Adipocyte (in vitro differentiated cells): ENCODE measurements at regions not wholly inside any gene's neighbourhood (a gene's known extent, or its start where the extent isn't known, plus 50 kb on each side); places are given as distances from the start of the nearest gene placed in this dataset.

Source experiments
- DNase-seq: peaks from one replicate; pipeline ENCODE4 v3.0.0-alpha.2; 2015; ENCODE audit warnings: low read depth
- H3K27me3 ChIP-seq: replicated peaks from 2 replicates; pipeline ENCODE4 v1.7.0; 2013; ENCODE audit warnings: mild to moderate bottlenecking, low read length, moderate library complexity; ENCODE audit not compliant: control insufficient read depth, insufficient read depth
- H3K36me3 ChIP-seq: 2 replicates; pipeline ENCODE4 v1.7.0; 2013; ENCODE audit warnings: low read length, mild to moderate bottlenecking, moderate library complexity; ENCODE audit not compliant: control insufficient read depth, insufficient read depth, severe bottlenecking
- H3K4me1 ChIP-seq: 2 replicates; pipeline ENCODE4 v1.7.0; 2013; ENCODE audit warnings: mild to moderate bottlenecking, low read length, moderate library complexity; ENCODE audit not compliant: control insufficient read depth, insufficient read depth
- H3K4me3 ChIP-seq: 2 replicates; pipeline ENCODE4 v1.7.0; 2013; ENCODE audit warnings: mild to moderate bottlenecking, low read length, moderate library complexity
- H3K9ac ChIP-seq: 2 replicates; pipeline ENCODE4 v1.7.0; 2013; ENCODE audit warnings: mild to moderate bottlenecking, low read length, moderate library complexity
- H3K9me3 ChIP-seq: 2 replicates; pipeline ENCODE4 v1.7.0; 2013; ENCODE audit warnings: mild to moderate bottlenecking, low read length, moderate library complexity; ENCODE audit not compliant: control insufficient read depth

DNA sequence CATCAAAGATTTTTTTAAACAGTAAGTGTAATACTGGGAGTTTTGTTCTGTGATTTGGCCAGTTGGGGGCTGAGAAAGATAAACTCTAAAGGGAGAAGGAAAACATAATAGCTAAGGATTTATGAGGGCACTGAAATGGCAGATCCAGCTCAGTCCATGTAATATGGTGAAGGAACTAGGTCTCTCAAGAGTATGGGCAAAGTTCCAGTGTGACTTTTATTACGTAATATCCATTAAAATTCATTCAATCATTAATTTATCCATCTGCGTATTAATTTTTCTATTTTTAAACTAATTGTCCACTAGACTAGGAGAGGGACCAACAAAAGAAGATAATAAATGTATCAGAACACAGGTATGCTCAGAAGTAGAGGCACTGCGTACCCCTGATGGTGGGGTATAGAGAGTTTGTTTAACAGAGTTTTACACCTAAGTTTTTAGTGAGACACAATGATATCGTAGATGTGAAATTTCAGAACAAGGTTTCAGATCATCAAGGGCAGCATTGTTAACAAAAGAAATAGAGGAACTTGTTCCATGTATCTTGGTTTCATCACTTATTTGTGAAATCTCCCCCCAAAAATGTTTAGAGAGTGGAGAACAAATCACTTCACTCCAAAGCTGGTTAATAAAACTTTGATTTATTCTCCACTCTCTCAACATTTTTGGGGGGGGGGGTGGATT is 351.1 kb downstream of the GRXCR1 start:
- H3K4me3 ChIP-seq = no peak overlapping the region
- no peak for DNase-seq
- no peaks in the 10 kb centered on the region for H3K27me3 ChIP-seq
- H3K4me1 ChIP-seq = peaks cover 10% of the 10 kb centered on the region
- no peak overlapping the region for H3K9ac ChIP-seq
- H3K36me3 ChIP-seq = no peaks in the 10 kb centered on the region
- no peaks in the 10 kb centered on the region for H3K9me3 ChIP-seq

DNA sequence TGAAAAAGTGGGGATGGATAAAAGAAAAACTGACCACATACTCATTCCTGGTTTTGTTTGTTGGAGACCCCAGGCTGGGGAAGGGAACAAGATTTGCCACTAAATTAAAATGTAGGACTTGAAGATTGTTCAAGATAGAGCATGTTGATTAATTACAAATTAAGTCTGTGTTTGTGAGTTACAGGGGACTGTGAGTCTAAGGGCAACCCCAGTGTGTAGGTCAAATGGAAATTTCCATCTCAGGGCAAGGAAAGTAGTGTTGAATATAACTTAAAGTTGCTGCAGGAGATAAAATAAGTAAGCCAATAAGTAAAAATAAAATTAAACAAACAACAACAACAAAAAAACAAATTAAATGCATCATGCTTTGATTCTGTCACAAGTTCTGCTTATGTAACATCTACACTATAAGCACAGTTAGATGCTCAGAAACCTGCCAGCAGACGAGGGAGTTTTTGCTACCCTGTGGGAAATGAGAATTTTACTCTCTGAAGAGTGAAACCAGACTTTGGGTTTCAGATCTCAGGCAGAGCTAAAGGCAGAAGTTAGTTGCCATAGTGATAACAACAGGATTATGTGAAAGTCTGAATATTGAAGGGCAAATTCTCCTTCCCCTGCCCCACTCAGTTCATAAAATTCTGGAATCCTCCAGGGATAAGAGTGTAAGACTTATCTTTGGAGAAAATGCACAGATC is 352.3 kb downstream of the GRXCR1 start:
- H3K27me3 ChIP-seq = no peaks in the 10 kb centered on the region
- no peak for DNase-seq
- H3K4me3 ChIP-seq = no peak overlapping the region
- no peaks in the 10 kb centered on the region for H3K36me3 ChIP-seq
- H3K4me1 ChIP-seq = peaks cover 10% of the 10 kb centered on the region
- H3K9me3 ChIP-seq = no peaks in the 10 kb centered on the region
- H3K9ac ChIP-seq = no peak overlapping the region

DNA sequence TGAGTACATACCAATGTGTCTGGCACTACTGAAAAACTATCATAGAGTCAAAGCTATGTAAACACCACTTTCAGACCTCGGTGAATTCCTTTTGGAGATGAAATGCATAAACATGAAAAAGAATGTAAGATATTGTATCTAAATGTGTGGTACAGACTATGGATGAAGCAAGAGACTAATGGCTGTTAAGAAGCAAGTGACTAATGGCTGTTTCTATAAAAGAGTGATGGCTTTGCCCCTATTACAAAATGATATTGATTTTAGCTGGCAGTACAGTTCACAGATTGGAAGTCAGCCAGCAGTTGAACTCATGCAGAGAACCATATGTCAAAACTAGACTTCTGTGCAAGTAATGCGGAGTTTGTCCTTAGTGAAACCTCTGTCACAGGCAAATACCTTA is 359.3 kb downstream of the GRXCR1 start:
- DNase-seq = no peak
- no peaks in the 10 kb centered on the region for H3K9me3 ChIP-seq
- no peak overlapping the region for H3K4me3 ChIP-seq
- no peaks in the 10 kb centered on the region for H3K36me3 ChIP-seq
- H3K9ac ChIP-seq = no peak overlapping the region
- H3K27me3 ChIP-seq = no peaks in the 10 kb centered on the region
- no peaks in the 10 kb centered on the region for H3K4me1 ChIP-seq

DNA sequence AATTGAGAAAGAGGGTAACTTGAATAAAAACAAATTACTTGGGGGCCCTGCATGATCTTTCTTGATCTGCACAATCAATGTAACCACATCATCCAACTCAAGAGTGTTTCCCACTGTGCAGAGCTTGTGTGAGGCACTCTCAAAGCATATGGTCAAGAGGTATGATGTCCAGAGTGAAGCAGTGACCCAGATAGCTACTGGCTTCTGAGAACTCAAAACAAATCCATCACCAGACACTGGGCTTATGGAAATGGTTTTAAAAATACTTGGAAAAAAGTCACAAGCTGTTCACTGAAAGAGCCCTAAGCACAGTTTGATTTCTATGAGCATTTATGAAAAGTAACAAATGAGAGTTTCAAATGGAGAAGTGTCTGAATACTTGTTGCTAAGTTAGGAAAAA is 361.0 kb downstream of the GRXCR1 start:
- H3K4me1 ChIP-seq = no peaks in the 10 kb centered on the region
- DNase-seq = no peak
- H3K27me3 ChIP-seq = no peaks in the 10 kb centered on the region
- H3K4me3 ChIP-seq = no peak overlapping the region
- H3K9me3 ChIP-seq = no peaks in the 10 kb centered on the region
- no peaks in the 10 kb centered on the region for H3K36me3 ChIP-seq
- no peak overlapping the region for H3K9ac ChIP-seq

DNA sequence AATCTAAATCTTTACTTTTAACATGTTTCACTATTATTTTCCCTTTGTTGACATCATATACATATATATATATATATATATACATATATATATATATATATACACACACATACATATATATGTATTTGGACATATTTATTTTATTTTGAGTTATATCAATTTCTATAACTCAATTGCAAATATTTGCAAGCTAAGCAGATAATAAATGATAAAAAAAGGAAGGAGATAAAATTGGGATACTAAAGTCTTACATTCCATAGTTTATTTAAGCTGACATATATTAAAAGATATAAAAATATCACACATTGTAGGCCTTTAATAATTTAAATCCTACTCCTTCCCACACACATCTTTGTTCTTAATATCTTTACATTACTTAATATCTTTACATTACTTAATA is 372.2 kb downstream of the GRXCR1 start:
- H3K9me3 ChIP-seq = peaks cover 20% of the 10 kb centered on the region
- no peak for DNase-seq

DNA sequence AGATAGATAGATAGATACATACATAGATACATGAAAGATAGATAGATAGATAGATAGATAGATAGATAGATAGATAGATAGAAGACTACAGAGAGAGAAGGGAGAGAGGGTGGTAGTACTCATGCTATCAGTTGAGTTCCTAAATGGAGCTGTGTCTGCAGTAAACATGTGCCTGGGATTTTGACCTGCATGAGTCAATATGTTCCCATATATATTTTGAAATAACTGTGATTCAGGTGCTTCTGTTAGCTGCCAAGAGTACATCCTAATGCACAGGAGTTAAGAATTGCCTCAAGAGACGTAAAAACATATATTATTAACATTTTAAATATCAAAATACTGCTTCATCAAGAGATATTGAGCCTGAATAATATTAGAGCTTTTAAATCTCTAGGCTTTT is 379.4 kb downstream of the GRXCR1 start:
- no peak overlapping the region for H3K4me3 ChIP-seq
- no peaks in the 10 kb centered on the region for H3K36me3 ChIP-seq
- no peaks in the 10 kb centered on the region for H3K9me3 ChIP-seq
- H3K27me3 ChIP-seq = no peaks in the 10 kb centered on the region
- no peaks in the 10 kb centered on the region for H3K4me1 ChIP-seq
- DNase-seq = no peak
- no peak overlapping the region for H3K9ac ChIP-seq

More for the DNA sequence above, 372.2 kb downstream of the GRXCR1 start:
- Histone ChIP-seq H3K27me3 (no peaks in the 10 kb centered on the region), H3K4me1 (no peaks in the 10 kb centered on the region), H3K9ac (no peak overlapping the region), H3K4me3 (no peak overlapping the region), H3K36me3 (no peaks in the 10 kb centered on the region)

DNA sequence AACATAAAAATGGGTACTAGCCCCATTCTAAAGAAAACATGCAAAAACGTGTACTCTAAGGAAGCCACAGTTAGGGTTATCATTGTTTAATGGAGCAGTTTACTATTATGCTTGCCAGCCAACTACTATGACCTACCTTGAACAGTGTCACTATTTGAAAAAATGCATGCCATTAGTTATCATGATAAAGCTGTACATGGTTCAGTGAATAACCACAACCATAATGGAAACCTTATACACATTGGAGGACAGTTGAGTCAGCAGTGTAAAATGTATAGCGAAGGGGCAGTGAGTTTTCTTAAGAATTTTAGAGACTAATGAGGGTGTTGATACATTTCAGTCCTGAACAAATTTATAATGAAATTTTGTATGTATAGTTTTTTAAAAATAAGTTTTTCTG is 381.9 kb downstream of the GRXCR1 start:
- DNase-seq = no peak
- H3K27me3 ChIP-seq = no peaks in the 10 kb centered on the region

DNA sequence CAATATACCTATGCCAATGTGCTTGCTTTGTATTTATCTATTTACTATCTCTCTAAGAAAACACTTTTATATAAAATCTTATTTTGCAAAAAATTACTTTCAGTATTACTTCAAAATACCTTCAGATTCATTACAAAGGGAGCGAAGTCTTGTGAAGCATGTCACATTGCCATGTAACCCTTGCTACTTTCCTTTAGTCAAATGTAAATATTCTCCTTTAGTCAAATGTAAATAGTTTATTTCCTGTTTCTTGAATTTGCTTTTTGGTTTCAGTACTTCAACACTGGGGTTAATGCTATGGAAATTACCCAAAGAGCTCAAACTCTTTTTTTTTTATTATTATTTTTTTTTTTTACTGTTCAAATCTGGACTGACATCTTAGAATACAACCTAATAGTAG is 383.3 kb downstream of the GRXCR1 start:
- no peak for DNase-seq

More for the DNA sequence above, 381.9 kb downstream of the GRXCR1 start:
- Histone ChIP-seq H3K4me3 (no peak overlapping the region), H3K9ac (no peak overlapping the region), H3K36me3 (no peaks in the 10 kb centered on the region), H3K9me3 (no peaks in the 10 kb centered on the region), H3K4me1 (no peaks in the 10 kb centered on the region)

DNA sequence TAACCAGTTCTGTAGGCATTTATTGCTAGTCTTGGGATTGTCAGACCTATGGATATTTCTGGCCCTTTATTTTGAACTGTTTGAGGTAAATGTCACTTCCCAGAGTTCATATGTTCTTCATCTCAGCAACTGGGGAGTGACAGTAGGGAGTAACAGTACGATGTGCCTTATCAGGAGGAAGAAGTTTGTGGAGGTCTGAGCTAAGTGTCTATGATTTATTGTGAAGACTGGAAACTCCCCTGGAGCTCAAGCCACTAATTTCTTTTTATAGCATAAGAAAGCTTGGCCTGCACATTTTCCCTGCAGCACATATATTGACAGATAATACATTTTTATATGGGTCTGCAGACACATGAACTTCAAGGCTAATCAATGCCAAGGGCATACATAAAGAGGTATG is 383.8 kb downstream of the GRXCR1 start:
- H3K4me1 ChIP-seq = no peaks in the 10 kb centered on the region
- no peak for DNase-seq
- H3K27me3 ChIP-seq = no peaks in the 10 kb centered on the region
- no peak overlapping the region for H3K9ac ChIP-seq
- H3K36me3 ChIP-seq = no peaks in the 10 kb centered on the region
- H3K9me3 ChIP-seq = no peaks in the 10 kb centered on the region
- no peak overlapping the region for H3K4me3 ChIP-seq

More for the DNA sequence above, 383.3 kb downstream of the GRXCR1 start:
- Histone ChIP-seq H3K4me1 (no peaks in the 10 kb centered on the region), H3K9ac (no peak overlapping the region), H3K4me3 (no peak overlapping the region), H3K27me3 (no peaks in the 10 kb centered on the region), H3K9me3 (no peaks in the 10 kb centered on the region), H3K36me3 (no peaks in the 10 kb centered on the region)

DNA sequence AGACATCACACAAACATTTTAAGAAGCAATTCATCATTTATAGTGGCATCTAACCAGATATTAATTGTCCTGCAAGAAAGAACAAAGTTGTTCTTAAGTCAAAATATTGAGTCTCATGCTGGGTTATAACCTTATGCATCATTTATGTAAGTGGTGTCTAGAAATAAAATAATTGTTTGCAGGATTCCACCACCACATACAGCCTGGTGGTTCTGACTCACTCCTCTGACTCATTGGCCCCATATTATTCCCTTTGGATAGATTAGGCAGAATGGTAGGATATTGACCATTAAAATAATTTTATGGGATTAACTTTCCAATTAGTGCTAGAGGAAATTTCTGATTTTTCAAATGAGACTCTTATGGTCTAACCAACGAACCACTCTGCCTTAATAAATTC is 384.5 kb downstream of the GRXCR1 start:
- Histone ChIP-seq H3K4me3 (no peak overlapping the region), H3K9me3 (no peaks in the 10 kb centered on the region), H3K36me3 (no peaks in the 10 kb centered on the region), H3K27me3 (no peaks in the 10 kb centered on the region), H3K9ac (no peak overlapping the region), H3K4me1 (no peaks in the 10 kb centered on the region)
- no peak for DNase-seq

DNA sequence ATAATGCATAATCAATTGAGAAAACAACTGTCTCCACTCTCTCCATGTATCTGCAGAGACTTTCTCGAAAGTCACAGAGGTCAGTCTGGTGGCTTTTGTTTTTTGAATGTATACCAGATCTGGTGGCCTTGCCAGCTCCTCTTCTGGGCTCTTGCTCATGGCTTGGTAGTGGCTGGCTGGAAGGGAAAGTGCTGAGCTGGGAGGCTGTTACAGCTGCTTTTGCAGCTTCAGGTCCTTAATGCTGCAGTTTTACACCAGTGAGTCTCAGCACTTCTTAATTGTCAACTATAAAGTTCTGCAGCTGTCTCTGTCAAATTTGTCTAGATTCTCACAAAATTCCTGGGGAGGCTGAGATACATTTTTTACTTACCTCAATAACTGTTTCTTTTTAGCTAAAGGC is 390.0 kb downstream of the GRXCR1 start:
- no peak for DNase-seq
- H3K4me1 ChIP-seq = no peaks in the 10 kb centered on the region

More for the DNA sequence above, 390.0 kb downstream of the GRXCR1 start:
- Histone ChIP-seq H3K27me3 (no peaks in the 10 kb centered on the region), H3K4me3 (no peak overlapping the region), H3K36me3 (no peaks in the 10 kb centered on the region), H3K9me3 (no peaks in the 10 kb centered on the region), H3K9ac (no peak overlapping the region)
